Mesenteric fat pad (tissue), 1 donor: ENCODE measurements at regions not wholly inside any gene's neighbourhood (a gene's known extent, or its start where the extent isn't known, plus 50 kb on each side); places are given as distances from the start of the nearest gene placed in this dataset.
"Not testable (repeated sequence)": the region's sequence is repeated elsewhere in the genome, so short reads cannot be mapped to it uniquely, and the experiment has no call there.

Experiments
- DNase-seq: peaks from one replicate; pipeline ENCODE4 v3.0.0-alpha.2; 2020; ENCODE audit warnings: low spot score
- donor health status: DM: yes; HTN: yes; CAD: no.

DNA sequence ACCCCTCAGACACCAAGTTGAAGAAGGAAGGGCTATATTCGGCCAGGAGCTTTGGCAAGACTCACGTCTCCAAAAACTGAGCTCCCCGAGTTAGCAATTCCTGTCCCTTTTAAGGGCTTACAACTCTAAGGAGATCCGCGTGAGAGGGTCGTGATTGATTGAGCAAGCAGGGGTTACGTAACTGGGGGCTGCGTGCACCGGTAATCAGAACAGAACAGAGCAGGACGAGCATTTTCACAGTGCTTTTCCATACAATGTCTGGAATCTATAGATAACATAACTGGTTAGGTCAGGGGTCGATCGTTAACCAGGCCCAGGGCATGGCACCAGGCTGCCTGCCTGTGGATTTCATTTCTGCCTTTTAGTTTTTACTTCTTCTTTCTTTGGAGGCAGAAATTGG is 245.3 kb upstream of the MME start:
- DNase-seq = not testable (repeated sequence)

DNA sequence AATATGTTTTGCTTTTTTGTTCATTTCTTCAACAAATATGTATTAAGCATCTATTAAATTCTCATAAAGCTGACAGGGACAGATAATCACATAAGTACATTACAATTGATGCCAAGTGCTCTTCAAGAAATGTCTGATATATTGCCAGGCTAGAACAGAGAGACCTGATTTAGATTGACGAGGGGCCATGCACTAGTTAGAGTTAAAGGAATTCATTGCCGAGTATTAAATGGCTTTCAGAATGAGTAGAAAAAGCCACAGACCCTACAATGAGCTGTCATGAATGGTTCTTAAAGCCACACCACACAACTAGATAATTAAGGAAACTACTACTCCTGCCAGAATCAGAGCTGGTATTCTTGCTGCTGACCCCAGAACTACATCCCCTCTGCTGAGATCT is 250.2 kb upstream of the MME start:
- no peak for DNase-seq

DNA sequence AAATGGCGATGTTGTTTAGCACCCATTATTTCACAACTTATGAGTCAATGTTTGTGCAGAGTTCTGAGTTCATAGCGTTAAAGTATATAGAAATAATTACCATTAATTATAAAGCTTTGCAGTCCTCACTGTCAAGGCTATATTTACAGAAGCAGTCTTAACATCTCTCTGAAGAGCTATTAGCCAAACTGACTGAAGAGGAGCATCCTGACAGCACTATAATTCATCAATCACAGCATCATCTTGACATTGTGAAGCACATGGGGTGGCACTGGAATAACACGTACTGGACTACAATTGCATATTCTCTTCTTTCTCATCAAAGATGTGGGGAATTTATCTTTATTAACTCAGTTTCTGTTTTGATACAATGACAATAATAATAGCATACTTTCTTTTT is 260.6 kb upstream of the MME start:
- no peak for DNase-seq

DNA sequence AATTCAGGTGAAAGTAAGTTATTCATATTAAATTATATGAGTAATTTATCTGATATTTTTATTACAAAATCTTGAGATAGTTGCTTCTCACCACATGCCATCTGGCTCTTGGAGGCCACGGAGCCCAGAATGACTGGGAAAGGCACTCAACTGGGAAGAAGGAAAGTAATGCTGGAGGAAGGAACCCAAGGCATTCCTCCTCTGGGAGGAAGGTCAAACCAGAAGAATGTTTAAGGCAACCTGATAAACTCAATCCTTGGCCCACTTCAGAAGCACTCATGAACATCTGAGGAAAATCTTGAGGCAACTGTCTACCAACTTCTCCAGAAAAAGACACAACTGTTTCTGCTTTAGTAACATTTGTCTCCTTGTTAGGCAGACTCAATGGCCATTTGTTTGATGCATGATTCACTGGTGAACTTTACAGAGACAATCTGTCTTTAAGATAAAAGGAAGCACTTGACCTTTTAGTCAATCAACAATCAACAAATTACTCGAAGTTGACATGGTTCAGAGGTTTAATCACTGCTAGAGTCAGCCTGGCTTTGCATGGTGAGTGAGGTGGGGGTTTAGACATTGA is 261.4 kb upstream of the MME start:
- no peak for DNase-seq

DNA sequence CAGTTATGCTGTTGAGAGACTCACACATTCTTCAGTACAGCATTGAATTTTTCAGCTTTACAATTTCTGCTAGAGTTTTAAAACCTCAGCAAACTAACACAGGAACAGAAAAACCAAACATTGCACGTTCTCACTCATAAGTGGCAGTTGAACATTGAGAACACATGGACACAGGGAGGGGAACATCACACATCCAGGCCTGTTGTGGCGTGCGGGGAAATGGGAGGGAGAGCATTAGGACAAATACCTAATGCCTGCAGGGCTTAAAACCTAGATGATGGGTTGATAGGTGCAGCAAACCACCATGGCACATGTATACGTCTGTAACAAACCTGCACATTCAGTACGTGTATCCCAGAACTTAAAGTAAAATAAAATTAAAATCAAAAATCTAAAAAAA is 270.1 kb upstream of the MME start:
- not testable (repeated sequence) for DNase-seq

DNA sequence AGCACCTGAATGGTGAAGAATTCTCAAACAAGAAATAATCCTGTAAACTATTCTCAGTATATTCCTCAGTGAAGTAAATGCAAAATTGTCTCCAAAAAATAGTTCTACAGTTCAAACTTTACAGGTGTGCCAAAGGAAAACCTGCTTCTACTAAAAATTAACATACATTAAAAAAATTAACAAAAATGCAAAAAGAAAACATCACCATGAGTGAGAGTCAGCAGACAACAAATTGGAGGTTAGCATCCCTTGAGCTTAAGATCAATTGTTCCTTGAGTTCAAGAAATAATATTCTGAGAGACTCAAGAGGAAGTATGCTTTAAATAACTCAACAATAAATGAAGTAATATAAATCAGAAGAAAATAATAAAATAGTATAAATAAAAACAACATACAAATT is 278.4 kb upstream of the MME start:
- no peak for DNase-seq

DNA sequence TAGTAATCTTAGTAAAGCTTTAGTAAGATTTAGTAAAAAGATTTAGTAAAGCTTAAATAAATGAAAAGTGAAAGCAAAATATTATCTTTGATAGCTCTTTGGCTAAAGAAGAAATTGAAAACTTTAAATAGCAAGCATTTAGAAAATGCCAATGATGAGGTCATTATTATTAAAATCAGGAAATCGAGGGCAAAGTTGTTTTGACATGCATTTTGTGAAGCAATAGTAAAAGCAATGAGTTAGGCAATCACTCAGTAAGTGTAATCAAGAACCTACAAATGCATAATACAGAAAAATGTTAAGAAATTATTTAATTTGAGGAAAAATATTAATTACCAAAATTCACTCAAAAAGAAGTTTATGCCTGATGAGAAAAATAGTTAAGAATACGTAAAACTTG is 280.3 kb upstream of the MME start:
- DNase-seq = no peak

DNA sequence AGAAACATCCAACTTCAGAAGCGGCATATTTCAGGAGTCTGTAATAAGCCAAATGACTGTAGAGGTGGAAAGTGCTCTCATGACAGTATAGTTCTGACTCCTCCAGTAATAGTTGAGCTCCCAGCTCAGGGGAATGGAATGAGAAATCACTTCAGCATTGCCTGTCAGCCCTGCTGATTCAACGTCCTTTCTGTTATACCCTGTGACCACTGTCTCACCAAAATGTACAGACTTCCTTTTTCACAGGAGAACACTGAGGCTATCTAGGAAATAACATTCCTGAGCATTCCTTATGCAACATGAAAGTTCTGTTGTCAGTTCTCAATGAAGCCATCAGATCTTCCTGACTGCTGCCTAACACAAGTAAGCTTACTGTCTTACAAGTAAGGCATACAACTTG is 284.5 kb upstream of the MME start:
- no peak for DNase-seq

DNA sequence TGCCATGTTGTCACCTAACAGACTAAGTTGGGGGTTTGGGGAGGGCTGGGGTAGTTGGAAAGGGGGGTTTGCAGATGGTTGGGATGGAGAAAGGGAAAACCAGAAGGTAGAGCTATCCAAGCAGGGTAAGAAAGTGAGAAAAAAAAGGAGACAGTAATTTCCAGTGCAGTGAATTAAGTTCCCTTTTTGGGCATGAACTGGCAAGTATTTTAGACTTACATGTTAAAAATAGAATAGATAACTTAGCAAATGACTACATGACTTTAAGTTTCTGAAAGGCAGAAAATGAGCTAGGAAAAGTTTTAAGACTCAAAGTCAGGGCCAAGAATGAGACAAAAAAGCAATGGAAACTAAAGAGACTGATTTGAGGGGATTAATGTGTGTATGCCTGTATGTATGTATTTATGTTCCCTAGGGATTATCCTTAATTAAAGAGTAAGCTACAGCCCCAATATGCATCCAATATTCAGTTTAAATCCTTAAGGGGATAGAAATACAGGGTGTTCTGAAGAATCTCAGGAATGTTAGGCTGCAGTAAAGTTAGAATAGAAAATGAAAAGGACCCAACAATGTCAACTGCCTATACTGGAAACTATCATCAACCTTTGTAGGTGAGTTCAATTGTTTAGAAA is 285.2 kb upstream of the MME start:
- DNase-seq = no peak

DNA sequence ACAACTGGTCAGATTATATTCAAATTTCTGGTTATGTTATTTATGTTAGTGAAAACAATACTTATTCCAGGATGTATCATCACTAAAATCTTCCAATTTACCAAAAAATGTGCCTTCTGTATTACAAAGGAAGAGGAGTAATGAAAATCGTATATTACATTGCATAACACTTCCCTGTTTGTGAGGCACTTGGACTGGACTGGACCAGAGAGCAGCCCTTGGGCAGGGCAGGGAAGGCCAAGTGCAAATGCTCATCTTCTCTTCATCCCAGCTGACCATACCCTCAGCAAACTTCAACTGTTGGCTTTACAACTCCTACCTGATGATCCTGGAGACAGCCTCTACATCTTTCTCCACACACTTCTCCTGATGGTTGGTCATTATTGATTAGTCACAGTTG is 285.7 kb upstream of the MME start:
- DNase-seq = no peak

DNA sequence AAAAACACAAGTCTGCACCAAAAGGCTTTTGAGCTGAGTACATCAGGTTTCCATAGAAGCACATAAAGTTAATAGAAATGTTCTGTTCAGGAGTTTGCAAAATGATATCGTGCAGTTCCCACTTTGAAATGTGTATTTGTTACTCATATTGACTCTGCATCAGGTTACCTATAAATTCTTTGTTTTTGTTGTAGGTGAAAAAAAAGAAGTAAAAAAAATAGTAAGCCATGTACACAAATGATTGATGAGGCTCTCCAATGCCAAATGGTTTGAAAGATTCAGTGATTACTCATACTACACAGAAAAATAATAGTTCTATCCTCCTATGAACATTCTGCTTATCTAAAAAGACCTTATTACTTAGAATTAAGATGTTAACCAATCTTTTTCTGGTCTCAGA is 287.3 kb upstream of the MME start:
- DNase-seq = no peak

DNA sequence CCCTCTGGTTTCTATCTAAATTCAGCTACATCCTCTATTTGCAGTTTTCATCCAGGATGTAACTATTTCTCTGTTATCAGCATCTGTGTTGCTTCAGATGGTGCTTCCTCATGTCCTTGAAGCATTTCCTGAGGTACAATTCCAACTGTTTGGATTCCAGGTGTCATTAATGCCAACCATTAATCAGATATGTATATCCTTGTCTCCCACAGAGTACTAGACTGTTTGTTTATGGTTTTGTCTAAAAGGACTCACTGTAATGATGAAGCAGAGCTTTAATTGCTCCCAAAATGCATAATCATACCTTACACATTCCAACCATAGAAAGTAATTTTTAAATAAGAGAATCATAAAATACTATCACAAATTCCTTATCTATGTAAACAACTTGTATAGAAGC is 288.5 kb upstream of the MME start:
- DNase-seq = no peak

DNA sequence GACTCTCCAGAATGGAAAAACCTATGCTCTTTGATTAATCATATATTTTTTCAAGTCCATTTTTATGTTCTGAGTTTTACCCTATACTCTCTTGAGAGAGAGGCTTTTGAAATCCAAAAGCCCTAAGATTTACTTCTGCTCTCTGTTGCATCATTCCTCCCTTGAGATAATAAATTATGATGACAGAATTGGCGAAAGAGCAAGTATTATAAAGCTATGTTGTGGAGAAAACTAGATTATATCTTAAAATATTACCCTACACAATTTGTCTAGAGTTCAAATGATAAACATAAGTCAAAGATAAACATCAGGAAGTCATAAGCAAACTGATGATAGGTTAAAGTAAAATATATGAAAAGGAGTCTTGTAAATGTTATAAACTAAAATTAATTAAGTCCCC is 293.4 kb upstream of the MME start:
- DNase-seq = no peak

DNA sequence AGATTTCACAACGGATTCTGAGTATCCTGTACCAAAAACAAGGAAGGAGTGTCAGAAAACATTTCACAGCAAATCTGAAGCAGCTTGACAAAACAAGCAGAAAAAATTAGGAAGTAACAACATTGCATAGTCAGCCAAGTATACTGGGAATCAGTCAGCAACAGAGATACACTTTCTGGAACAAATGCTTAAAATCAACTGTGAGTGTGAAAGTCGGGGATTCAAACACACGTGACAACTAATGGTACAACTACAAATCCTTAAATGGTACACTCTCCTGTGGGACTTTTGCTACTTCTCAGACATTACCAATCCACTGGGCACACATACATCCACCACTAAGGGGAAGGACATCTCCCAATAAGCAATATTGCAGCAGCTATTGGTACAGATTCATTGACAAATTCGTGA is 296.6 kb upstream of the MME start:
- DNase-seq = no peak

DNA sequence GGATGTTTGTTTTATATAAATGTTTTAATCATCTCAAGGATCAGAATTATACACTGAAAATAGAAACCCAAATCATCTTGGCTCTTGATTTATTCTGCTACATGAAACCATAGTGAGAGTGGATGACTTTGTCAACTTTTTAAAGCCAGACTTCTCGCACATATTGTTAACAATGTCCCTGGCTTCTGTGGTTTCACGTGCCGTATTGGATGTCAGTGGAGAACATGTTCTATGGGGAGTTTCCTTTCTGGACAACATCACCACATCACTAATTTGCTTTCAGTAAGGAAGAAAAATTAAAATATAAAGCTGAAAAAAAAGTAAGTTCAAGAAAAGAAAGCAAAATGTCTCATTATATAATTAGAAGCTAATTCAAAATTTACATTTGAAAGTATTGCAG is 297.1 kb upstream of the MME start:
- DNase-seq = no peak

DNA sequence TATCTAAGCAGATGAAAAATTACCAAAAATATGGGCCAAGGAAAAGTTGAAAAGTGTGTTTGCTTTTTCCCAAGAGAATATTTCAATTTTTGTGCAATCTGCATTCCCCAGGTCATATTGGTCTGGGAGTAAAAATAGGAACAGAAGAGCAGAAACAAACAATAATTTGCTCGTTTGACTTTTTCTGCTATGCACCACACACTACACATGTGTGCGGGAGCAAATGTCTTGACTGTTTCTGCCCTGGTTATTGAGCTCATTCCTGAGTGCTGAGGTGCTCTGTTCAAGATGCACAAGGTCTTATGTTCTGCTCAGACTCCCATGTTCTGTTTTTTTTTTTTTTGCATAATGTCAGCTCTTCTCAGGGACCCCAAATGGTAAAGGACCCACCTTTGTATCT is 298.0 kb upstream of the MME start:
- no peak for DNase-seq

DNA sequence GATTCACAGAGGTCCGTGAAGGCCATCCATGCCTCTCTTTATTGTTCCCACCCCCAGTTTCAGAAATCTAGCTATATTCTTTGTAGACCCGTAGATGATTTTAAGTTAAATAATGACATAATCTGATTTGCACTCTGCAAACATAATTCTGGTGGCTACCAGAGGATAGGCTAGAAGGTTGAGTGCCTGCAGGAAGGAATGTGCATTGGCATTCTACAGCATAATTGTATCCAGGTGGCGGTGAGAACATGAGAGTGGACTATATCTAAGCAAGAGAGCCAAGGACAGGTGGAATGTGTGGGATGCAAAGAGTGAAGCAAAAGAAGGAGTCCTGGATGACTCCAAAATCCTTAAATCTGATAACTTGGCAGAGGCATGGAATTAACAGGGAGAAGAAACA is 298.5 kb upstream of the MME start:
- DNase-seq = no peak

DNA sequence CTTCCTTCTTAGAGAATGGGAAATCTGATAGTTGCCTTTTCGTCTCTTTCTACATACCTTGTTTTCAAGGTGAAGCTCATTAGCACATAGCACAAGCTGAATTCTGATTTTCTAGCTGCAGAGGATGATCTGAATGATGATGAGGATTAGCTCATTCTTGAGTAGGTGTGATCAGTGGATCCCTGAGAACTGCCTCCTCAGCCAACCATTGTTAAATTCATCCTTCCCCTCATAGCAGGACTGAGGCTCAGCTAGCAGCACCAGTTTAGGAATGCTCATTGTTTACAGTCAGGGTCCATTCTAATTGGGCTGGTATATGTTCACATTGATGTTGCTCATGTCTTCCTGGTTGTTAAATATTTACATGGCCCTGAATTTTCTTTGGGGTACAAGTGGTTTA is 299.9 kb upstream of the MME start:
- no peak for DNase-seq

DNA sequence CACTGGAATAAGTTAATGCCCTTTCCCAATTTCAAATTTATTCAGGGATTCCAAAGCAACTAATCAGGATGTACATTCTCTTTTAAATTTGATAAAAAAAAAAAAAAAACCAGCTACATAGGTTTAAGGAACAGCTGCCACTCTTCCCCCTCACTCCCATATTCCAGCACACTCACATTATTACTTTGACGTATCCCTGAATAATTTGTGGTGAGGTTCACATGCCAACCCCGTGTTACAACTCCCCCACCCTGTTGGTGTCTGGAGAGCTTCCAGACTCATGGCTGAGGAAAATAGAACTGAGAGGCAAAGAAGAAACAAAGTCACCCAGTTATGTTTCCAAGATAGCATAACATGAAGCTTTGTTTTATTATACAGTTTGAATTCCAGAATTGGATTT is 300.5 kb upstream of the MME start:
- no peak for DNase-seq

DNA sequence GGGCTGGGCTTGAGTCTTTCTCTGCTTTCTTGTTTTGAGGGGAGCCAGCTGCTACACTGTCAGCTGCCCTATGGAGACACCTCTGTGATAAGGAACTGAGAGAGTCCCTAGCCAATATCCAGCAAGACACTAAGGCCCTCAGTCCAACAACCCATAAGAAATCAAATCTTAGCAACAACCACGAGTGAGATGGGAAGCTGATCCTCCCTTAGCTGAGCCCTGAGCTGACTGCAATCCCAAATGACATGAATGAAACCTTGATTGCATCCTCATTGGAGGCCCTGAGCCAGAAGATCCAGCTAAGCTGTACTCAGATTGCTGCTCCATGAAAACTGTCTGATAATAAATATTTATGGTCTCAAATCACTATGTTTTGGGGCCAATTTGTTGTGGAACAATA is 302.1 kb upstream of the MME start:
- no peak for DNase-seq

DNA sequence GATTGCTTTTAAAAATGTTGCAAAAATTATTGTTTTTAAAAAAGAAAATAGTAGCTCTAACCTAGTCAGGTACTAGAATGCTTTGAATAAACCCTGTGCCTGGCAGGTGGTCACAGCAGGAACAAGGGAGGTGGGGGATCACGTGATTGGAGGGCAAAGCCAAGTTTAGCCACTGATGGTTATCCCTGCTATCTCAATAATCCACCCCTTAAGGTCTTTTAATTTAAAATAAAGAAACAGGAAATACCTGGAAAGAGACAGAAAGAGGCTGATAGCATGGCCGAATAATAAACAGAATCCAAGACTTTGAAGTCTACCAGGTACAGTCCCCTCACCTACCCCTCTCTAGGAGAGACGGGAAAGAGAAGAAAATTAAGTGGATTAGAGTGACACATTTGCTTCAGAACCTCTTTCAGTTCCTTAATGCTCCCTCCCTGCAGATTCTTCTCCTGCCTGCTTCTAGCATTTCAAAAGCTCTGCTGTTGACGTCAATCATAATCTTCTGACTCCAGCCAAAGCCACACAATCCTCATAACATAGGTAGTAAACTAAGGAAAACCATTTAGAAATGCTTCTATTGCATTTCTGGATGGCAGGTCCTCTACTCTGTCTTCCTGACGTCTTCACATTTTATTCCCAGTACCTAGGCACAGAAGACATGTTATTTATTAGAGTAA is 303.4 kb upstream of the MME start:
- DNase-seq = no peak

DNA sequence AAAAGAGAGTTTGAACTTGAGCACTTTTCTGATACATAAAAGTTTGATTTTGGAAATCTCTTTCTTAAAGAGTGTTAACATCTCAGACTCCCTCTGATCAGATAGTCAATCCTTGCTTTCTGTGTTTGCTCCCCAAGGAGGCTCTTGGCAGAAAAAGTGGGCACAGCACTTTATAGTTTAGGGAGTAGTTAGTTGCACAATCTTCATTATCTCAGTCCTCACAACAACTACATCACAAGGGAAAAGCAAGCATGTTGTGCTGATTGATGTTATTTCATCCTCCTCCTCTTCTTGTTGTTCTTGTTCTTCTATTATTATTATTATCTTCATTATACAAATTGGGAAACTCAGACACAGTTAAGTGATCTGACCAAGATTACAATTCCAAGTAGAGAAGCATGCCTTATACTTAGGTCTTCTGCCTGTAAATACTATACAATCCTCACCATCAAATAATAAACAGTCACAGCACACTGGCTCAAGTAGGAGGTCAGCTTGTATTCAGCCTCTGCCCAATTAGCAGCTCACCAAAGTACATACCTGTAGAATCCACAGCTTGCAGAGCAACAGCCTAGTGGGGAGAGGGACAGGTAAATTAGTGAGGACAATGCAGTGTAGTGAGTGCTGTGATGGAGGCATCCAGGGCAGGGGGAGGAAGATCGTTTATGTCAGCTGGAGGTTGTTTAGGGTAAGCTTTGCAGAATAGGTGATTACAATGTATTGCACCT is 304.1 kb upstream of the MME start:
- DNase-seq = no peak
